ENCODE measurements at regions not wholly inside any gene's neighbourhood (a gene's known extent, or its start where the extent isn't known, plus 50 kb on each side); places are given as distances from the start of the nearest gene placed in this dataset.

DNA sequence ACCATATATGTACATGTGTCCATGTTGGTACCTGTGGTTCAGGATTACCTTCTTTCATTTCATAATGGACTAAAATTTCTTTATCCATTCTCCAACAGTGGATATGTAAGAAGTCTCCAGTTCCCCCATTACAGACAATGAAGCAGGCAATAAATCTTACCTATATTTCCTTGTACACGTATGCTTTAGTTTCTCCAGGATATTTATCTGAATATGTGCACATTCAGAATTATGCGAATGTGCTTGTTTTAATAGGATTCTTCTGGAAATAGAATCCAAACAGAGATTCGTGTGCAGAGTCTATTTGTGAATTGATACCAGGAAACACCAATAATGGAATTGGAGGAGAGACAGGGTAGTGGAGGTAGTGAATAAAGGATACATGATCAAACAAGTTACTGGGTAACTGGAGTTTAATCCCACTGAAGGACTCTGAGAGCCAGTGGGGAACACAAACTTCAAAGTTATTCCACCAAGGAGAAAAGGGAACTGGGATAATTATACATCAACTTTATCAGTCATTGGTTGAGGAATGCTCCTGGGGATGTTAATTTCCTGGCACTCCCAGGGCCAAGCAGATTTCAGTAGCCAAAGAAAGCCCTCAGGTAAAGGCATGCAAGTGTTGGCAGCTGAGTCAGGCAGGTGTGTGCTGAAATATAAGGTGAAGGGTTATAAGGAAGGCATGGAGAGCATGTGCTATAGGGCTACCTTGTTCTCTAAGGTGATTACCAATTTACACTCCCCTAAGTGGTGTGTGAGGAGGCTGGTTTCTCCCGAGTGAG is 374.9 kb upstream of the PBX1 start:
- DNase-seq, result no peak

DNA sequence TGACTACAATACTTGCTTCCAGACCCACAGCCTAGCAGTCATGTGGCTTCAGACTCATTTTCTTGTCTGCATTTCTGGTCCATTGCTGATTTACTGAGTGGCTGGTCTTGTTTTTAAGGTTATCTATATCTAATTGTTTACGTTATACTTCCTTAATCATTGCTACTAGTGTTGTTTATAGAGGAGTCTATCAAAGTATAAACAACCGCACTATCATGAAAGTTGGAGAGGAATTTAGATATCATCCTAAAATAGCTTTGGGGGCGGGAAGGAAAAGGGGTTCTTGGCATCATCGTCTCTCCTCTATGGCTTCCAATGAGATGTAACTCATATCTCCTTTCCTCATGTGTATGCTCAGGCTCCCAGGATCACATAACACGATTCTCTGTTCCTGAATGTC is 372.1 kb upstream of the PBX1 start:
- no peak for DNase-seq

GRCh38 chr1:164188497-164188896 is 370.5 kb upstream of the PBX1 start:
- DNase-seq, result no peak

GRCh38 chr1:164191191-164191590 is 367.8 kb upstream of the PBX1 start:
- no peak for DNase-seq

DNA sequence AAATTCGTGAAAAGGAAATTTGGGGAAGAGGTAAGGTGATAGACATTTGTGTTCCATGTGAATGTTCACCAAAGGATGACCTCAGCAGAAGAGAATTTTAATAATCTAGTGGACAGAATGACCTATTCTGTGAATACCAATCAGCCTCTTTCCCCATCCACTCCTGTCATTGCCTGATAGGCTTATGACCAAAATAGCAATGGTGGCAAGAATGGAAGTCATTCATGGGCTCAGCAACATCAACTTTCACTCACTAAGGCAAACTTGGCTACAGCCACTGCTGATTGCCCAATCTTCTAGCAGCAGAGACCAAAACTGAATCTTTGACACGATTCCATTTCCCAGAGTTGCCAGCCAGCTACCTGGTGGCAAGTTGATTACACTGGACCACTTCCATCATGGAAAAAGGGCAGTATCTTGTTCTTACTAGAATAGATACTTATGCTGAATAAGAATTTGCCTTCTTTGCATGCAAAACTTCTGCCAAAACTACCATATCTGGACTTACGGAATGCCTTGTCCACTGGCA is 348.7 kb upstream of the PBX1 start:
- no peak for DNase-seq

- DNase-seq, result no peak
Measured at GRCh38 chr1:164223378-164223777, 335.6 kb upstream of the PBX1 start.

GRCh38 chr1:164225011-164225410 is 334.0 kb upstream of the PBX1 start:
- no peak for DNase-seq

DNA sequence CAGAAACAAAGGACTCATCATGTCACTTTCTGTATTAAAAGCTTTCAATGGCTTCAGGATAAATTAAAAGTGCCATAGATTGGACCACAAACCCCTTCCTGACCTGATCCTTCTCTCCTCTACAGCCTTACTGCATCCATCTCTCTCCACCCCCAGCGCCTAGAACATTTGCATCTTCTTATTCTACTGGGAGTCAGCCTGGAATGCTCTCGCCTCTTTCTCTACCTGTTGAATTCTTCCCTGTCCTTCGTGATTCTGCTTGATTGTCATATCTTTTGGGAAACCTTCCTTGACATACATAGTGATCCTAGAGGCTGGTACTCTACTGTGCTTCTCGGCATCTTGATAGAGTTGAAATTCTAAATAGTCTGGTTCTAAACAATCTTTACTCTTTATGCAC is 332.0 kb upstream of the PBX1 start:
- DNase-seq, result no peak

DNA sequence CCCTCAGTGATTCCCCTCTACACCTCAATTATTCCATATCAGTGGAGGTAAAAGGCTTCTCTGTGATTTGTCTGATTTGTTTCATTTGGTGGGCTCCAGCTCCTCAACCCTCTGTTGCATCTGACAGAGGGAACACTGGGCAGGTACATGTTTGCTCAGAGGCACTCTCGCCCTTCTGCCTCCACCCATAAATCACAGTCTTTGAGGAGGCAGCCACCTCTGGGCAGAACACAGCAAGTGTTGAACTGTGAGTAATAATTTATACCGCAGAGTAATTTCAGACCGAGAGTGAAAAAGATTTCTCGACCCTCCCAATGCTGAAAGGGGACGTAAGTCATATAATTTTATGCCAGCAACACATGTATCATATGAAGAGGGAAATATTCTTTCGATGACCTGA is 330.1 kb upstream of the PBX1 start:
- DNase-seq, result no peak

GRCh38 chr1:164233149-164233548 is 325.8 kb upstream of the PBX1 start:
- no peak for DNase-seq

- no peak for DNase-seq
Measured at GRCh38 chr1:164240081-164240480, 318.9 kb upstream of the PBX1 start.

- no peak for DNase-seq
Measured at GRCh38 chr1:164250365-164250764, 308.6 kb upstream of the PBX1 start.

GRCh38 chr1:164256456-164256855 is 302.5 kb upstream of the PBX1 start:
- DNase-seq, result no peak

DNA sequence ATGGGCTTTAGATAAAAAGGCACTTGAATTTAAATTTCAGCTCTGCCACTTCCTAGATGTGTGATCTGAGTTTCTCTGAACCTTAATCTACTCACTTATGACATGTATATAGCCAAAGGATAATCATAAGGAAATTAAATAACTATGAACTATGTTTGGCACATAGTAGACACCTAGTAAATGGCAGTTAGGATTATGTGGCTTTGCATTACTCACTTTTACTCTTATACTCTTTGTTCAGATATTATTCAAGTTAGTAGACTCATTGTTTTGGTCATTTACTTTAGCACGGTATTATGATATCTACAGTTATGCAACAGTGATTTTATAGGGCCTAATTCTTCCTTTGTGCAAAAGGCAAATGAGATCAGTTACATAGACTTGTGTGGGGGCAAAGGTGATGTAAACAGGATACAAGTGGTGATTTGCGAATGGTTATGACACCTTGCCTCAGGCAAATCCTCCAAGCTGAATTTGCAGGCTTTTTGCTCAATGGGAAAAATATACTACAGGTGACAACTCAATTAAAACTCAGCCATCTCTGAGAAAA is 297.2 kb upstream of the PBX1 start:
- no peak for DNase-seq

DNA sequence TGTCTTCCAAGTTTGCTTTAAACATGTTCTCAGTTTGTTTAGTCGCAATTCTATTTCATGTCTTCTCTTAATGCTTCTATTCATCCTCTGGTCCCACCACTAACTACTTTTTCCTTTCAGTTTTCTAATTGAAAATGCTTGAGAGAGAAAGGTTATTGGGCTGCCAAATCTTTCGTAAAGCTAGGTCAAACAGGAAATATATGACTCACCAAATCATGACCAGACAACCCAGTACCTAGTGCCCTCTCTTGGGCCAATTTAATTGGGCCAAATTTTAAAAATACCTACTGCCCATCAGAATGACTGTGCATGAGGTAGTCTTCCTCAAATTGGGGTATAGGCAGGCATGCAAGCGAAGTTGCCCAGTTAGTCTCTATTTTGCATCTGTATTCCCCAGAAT is 295.4 kb upstream of the PBX1 start:
- DNase-seq, result no peak

GRCh38 chr1:164265232-164265631 is 293.8 kb upstream of the PBX1 start:
- DNase-seq, result peak; percentile 2

DNA sequence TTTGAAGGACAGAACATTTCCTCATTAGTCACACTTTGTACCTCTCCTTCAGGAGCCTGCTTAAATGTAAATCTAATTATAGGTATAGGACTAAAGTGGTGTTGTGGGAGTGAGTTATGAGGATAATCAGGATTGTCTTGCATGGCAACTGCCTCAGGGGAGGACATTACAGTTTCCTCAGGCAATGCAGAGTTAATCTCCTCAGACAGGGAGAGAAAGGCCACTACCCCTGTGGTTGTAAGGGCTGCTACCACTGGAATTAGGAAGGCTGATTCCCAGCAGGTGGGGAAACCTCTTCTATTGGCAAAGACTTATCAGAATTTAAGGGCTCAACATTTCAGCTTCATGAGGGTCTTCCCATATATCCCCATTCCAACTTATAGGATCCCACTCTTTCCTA is 286.8 kb upstream of the PBX1 start:
- no peak for DNase-seq

- no peak for DNase-seq
Measured at GRCh38 chr1:164296172-164296571, 262.8 kb upstream of the PBX1 start.

GRCh38 chr1:164308101-164308500 is 250.9 kb upstream of the PBX1 start:
- peak; percentile 19 for DNase-seq

- peak; percentile 67 for DNase-seq
Measured at GRCh38 chr1:164310166-164310565, 248.8 kb upstream of the PBX1 start.

DNA sequence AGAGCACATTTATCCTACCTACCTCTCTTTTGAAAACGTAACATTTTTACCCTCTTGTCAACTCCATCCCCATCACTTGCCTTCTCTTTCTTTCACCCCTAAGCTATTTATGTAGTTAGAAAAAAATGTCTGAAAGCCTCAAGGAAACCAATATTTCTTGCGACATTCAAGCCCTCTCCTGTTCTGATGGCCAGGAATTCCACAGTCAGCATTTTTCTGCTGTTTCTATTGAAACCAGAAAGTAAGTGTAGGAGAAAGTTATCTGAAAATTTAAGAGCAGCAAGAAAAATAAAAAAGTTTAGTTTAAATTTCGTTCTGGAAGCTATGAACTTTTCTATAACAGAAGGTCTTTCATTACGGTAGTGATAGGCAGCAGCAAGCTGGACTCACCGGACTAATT is 247.6 kb upstream of the PBX1 start:
- peak; percentile 42 for DNase-seq

DNA sequence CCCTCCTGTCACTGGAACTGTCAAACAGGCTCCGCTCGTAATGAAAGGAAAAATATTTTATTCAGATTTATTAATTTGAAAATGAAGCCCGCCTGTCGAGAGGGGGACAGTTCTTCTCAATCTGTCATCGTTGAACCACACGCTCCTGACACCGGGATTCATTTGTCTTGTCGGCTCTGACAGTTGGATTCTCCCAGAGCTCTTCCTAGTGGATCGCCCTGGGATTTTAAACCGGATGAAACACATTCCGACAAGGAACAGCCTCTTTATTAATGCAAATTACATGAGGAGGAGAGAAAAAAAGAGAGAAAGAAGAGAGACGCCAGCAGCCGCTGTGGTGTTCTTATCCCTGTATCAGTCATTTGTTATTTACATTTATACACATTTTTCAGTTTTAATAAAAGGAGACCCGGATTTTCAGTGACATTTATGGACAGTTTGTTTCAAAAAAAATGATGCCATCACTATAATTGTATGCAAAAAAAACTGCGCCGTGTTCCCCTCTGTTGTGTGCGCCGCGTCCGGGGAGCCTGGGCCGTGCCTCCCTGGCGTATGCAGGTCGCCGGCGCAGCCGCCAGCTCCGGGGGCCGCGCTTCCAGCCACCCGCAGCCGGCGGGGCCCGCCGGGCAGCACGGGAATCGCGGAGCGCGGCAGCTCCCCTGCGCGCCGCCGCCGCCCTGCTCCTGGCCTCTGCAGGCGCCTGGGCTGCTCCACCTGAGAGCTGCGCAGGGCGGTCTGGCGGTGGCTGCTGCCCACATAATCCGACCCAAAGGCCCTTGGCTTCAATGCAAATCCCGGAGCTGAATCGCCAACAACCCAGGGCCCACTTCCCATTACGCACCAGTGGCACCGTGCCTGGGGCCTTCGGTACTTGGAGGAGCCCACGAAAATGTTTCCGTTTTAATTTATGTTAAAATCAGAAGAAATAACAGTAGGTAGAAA is 237.9 kb upstream of the PBX1 start:
- peak; percentile 25 for DNase-seq

DNA sequence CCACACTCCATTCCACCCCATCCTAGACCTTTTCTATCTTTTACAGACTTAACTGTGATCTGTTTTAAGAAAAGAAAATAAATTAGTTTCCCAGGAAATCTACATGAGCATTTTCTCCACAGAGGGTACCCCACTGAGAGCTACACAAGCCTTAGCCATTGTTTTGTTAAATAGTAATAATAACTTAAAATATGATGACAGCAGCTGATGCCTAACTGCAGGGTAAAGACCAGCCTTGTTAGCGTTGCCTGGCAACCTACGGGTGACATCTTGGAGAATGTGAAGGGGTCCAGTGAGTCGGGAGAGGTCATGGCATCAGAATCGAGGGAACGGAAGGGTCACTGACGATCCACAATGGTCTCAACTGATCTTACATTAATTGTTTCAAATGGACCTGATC is 233.2 kb upstream of the PBX1 start:
- DNase-seq, result no peak
